GM23338 (cell line): ENCODE measurements at regions not wholly inside any gene's neighbourhood (a gene's known extent, or its start where the extent isn't known, plus 50 kb on each side); places are given as distances from the start of the nearest gene placed in this dataset.

Source experiments
- CREB1 ChIP-seq: fragments of 250-450 bp; sonication (Bioruptor Pico); IDR thresholded peaks from 2 replicates; pipeline ENCODE4 v1.5.0; 2020; ENCODE audit warnings: low read depth, mild to moderate bottlenecking, moderate library complexity
- EZH2 ChIP-seq: fragments of 200-600 bp; sonication (generic); IDR thresholded peaks from one replicate; pipeline ENCODE4 v1.8.0; 2017; ENCODE audit warnings: antibody characterized with exemption, mild to moderate bottlenecking, low read depth; ENCODE audit not compliant: unreplicated experiment
- EZH2phosphoT487 ChIP-seq: fragments of 200-600 bp; sonication (generic); IDR thresholded peaks from one replicate; pipeline ENCODE4 v1.8.1; 2018; ENCODE audit warnings: antibody characterized with exemption; ENCODE audit not compliant: unreplicated experiment
- JUNB ChIP-seq: IDR thresholded peaks from one replicate; pipeline ENCODE4 v1.6.1; 2016; ENCODE audit warnings: antibody characterized with exemption; ENCODE audit not compliant: unreplicated experiment
- POLR2AphosphoS5 ChIP-seq: IDR thresholded peaks from 2 replicates; pipeline ENCODE4 v1.6.1; 2016; ENCODE audit warnings: antibody characterized with exemption, low read depth
- STAT1 ChIP-seq: IDR thresholded peaks from one replicate; pipeline ENCODE4 v1.6.1; 2016; ENCODE audit warnings: antibody characterized with exemption; ENCODE audit not compliant: unreplicated experiment
- ZNF331 ChIP-seq: fragments of 250-450 bp; sonication (Bioruptor Pico); IDR thresholded peaks from 2 replicates; pipeline ENCODE4 v1.5.0; 2020; ENCODE audit warnings: low read depth, mild to moderate bottlenecking, moderate library complexity
- TF ChIP-seq, protein P1 (sequence below), 2 experiments: fragments of 200-600 bp in 1 of 2; sonication (generic) in 1 of 2; conservative IDR thresholded peaks; 2 replicates each; pipeline versions ENCODE4 v1.5.1 to v1.6.1; 2016 to 2017; ENCODE audit warnings: antibody characterized with exemption in 2 of 2, low read depth in 2 of 2, mild to moderate bottlenecking in 2 of 2, moderate library complexity in 1 of 2

GRCh38 chr16:86447228-86447627 lies 63.1 kb upstream of the FOXF1 start:
- no peak for TF ChIP-seq EZH2
- TF ChIP-seq, protein P1, sequence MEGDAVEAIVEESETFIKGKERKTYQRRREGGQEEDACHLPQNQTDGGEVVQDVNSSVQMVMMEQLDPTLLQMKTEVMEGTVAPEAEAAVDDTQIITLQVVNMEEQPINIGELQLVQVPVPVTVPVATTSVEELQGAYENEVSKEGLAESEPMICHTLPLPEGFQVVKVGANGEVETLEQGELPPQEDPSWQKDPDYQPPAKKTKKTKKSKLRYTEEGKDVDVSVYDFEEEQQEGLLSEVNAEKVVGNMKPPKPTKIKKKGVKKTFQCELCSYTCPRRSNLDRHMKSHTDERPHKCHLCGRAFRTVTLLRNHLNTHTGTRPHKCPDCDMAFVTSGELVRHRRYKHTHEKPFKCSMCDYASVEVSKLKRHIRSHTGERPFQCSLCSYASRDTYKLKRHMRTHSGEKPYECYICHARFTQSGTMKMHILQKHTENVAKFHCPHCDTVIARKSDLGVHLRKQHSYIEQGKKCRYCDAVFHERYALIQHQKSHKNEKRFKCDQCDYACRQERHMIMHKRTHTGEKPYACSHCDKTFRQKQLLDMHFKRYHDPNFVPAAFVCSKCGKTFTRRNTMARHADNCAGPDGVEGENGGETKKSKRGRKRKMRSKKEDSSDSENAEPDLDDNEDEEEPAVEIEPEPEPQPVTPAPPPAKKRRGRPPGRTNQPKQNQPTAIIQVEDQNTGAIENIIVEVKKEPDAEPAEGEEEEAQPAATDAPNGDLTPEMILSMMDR (conservative IDR thresholded peaks at IDR 0.05; ENCODE audit: low read depth in 2 of 2): no peak
- no peak for TF ChIP-seq JUNB
- TF ChIP-seq POLR2AphosphoS5: no peak
- TF ChIP-seq STAT1: no peak
- no peak for TF ChIP-seq CREB1 (CRISPR knock-in tag)
- no peak for TF ChIP-seq EZH2phosphoT487
- peak; percentile 59 for TF ChIP-seq ZNF331 (CRISPR knock-in tag)
